NB4 (cell line): ENCODE measurements at regions not wholly inside any gene's neighbourhood (a gene's known extent, or its start where the extent isn't known, plus 50 kb on each side); places are given as distances from the start of the nearest gene placed in this dataset.

Experiments used
- CTCF ChIP-seq: IDR thresholded peaks from one replicate; pipeline ENCODE4 v1.5.1; 2012; ENCODE audit warnings: low read depth, low read length
- MYC ChIP-seq: IDR thresholded peaks from 2 replicates; pipeline ENCODE4 v1.6.1; 2011; ENCODE audit warnings: low read depth, low read length
- POLR2A ChIP-seq: IDR thresholded peaks from 2 replicates; pipeline ENCODE4 v1.6.1; 2011; ENCODE audit warnings: mild to moderate bottlenecking; ENCODE audit not compliant: insufficient read length; ENCODE audit errors: extremely low read depth

- no peak for TF ChIP-seq POLR2A
- no peak for TF ChIP-seq MYC
- TF ChIP-seq CTCF: no peak
Observed at GRCh38 chr1:22254756-22255155, 111.9 kb upstream of the WNT4 start.
